ENCODE measurements at regions not wholly inside any gene's neighbourhood (a gene's known extent, or its start where the extent isn't known, plus 50 kb on each side); places are given as distances from the start of the nearest gene placed in this dataset.

DNA sequence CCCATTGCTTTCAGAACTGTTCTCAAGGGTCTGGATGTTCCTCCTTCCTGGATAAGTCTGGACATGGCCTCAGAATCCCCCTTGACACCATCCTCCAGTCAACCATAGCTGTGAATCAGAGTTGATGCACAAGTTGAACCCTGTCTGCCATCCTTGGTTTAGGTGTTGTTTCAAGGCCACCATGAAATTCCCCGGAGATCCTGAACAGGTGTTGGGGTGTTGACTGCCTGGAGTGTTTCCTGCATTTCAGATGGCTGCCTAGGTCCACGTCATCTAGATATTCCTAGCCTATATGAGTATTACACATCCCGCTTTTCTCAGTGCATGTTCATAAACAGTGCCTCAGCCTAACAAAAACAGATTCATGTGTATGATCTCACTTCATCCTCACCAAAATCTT is 86.7 kb upstream of the PWP1 start:
- H3K27me3 ChIP-seq (ENCODE audit: control insufficient read depth in 2 of 2, insufficient read depth in 2 of 2, low read length in 2 of 2) = peaks cover 0 to 12% of the 10 kb centered on the region in 2 experiments; a peak in 2 of 5 replicates
- FAIRE-seq = no peak
- H3K9me3 ChIP-seq (replicated peaks; ENCODE audit: control insufficient read depth, insufficient read depth, low read depth, low read length) = no peaks in the 10 kb centered on the region
- no peaks in the 10 kb centered on the region for H3K36me3 ChIP-seq (ENCODE audit: control insufficient read depth, insufficient read depth, low read length)
- in situ Hi-C loops (cut with MboI) = no loop called here
- H3K4me2 ChIP-seq (ENCODE audit: insufficient read depth, low read length) = no peak overlapping the region
- no peak overlapping the region for H3K4me3 ChIP-seq
- no peak overlapping the region for H3K27ac ChIP-seq (ENCODE audit: extremely low read depth, low read depth, low read length)
- no peaks in the 10 kb centered on the region for H3K4me1 ChIP-seq (replicated peaks in 1 of 2; ENCODE audit: control insufficient read depth in 2 of 2, insufficient read depth in 2 of 2, low read length in 2 of 2)
- no peak overlapping the region for H2AFZ ChIP-seq (ENCODE audit: low read depth, low read length)
- no TSS peak for BruUV-seq (replicated peaks)
- ATAC-seq = no peak
- H3K9me1 ChIP-seq (ENCODE audit: control insufficient read depth, insufficient read depth, low read length) = no peaks in the 10 kb centered on the region
- DNase-seq (ENCODE audit: extremely low read depth in 1 of 4, low spot score in 3 of 4) = no peak
- 0% methylated on average over 3 of the region's 3 CpGs for WGBS (ENCODE audit: insufficient coverage, low coverage, missing lambda C conversion rate)
- H4K20me1 ChIP-seq (replicated peaks; ENCODE audit: control insufficient read depth, insufficient read depth, low read length) = no peaks in the 10 kb centered on the region
- POLR2A ChIA-PET = no interaction called here
- H3K9ac ChIP-seq (ENCODE audit: insufficient read depth in 1 of 2, low read depth in 2 of 2, low read length in 2 of 2) = no peak overlapping the region
- intact Hi-C loops (cut with micrococcal nuclease) = no loop called here
- no peaks in the 10 kb centered on the region for H3K79me2 ChIP-seq (ENCODE audit: control insufficient read depth, insufficient read depth, low read length)
- CTCF ChIA-PET (ENCODE audit: low intra/inter-chr PET ratio) = no interaction called here
- no peak for TF ChIP-seq NBN (IDR thresholded peaks at IDR 0.05; ENCODE audit: low read depth)
- no peak for TF ChIP-seq MECOM (CRISPR knock-in tag; IDR thresholded peaks at IDR 0.05)
- TF ChIP-seq ZNF253 (CRISPR knock-in tag; conservative IDR thresholded peaks at IDR 0.05) = no peak
- TF ChIP-seq HOXB6 (CRISPR knock-in tag; IDR thresholded peaks at IDR 0.05; ENCODE audit: borderline replicate concordance) = no peak
- no peak for TF ChIP-seq KHSRP (IDR thresholded peaks at IDR 0.05)
- TF ChIP-seq, protein P1, sequence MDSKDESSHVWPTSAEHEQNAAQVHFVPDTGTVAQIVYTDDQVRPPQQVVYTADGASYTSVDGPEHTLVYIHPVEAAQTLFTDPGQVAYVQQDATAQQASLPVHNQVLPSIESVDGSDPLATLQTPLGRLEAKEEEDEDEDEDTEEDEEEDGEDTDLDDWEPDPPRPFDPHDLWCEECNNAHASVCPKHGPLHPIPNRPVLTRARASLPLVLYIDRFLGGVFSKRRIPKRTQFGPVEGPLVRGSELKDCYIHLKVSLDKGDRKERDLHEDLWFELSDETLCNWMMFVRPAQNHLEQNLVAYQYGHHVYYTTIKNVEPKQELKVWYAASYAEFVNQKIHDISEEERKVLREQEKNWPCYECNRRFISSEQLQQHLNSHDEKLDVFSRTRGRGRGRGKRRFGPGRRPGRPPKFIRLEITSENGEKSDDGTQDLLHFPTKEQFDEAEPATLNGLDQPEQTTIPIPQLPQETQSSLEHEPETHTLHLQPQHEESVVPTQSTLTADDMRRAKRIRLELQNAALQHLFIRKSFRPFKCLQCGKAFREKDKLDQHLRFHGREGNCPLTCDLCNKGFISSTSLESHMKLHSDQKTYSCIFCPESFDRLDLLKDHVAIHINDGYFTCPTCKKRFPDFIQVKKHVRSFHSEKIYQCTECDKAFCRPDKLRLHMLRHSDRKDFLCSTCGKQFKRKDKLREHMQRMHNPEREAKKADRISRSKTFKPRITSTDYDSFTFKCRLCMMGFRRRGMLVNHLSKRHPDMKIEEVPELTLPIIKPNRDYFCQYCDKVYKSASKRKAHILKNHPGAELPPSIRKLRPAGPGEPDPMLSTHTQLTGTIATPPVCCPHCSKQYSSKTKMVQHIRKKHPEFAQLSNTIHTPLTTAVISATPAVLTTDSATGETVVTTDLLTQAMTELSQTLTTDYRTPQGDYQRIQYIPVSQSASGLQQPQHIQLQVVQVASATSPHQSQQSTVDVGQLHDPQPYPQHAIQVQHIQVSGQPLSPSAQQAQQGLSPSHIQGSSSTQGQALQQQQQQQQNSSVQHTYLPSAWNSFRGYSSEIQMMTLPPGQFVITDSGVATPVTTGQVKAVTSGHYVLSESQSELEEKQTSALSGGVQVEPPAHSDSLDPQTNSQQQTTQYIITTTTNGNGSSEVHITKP (IDR thresholded peaks at IDR 0.05; ENCODE audit: partially characterized antibody) = no peak
- TF ChIP-seq SIN3B (IDR thresholded peaks at IDR 0.05; ENCODE audit: low read depth) = no peak
- no peak for TF ChIP-seq ZNF699 (CRISPR knock-in tag; IDR thresholded peaks at IDR 0.05; ENCODE audit: insufficient replicate concordance)
- TF ChIP-seq GATAD2B (IDR thresholded peaks at IDR 0.05; ENCODE audit: borderline replicate concordance) = no peak
- TF ChIP-seq ZNF79 (CRISPR knock-in tag; IDR thresholded peaks at IDR 0.05; ENCODE audit: low read depth) = no peak
- no peak for TF ChIP-seq RUNX1 (IDR thresholded peaks at IDR 0.05; ENCODE audit: low read depth)
- TF ChIP-seq, protein P2, sequence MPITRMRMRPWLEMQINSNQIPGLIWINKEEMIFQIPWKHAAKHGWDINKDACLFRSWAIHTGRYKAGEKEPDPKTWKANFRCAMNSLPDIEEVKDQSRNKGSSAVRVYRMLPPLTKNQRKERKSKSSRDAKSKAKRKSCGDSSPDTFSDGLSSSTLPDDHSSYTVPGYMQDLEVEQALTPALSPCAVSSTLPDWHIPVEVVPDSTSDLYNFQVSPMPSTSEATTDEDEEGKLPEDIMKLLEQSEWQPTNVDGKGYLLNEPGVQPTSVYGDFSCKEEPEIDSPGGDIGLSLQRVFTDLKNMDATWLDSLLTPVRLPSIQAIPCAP (CRISPR knock-in tag; IDR thresholded peaks at IDR 0.05; ENCODE audit: borderline replicate concordance) = no peak
- TF ChIP-seq MYBL2 (IDR thresholded peaks at IDR 0.05; ENCODE audit: low read depth) = no peak
- TF ChIP-seq MYBL2 (CRISPR knock-in tag; IDR thresholded peaks at IDR 0.05; ENCODE audit: borderline replicate concordance) = no peak
- no peak for TF ChIP-seq ZNF830 (CRISPR knock-in tag; IDR thresholded peaks at IDR 0.05)
- TF ChIP-seq ARNT (IDR thresholded peaks at IDR 0.05) = no peak
- TF ChIP-seq PHB (CRISPR knock-in tag; IDR thresholded peaks at IDR 0.05) = no peak
- TF ChIP-seq THRAP3 (IDR thresholded peaks at IDR 0.05; ENCODE audit: borderline replicate concordance) = no peak
- TF ChIP-seq, protein P3, sequence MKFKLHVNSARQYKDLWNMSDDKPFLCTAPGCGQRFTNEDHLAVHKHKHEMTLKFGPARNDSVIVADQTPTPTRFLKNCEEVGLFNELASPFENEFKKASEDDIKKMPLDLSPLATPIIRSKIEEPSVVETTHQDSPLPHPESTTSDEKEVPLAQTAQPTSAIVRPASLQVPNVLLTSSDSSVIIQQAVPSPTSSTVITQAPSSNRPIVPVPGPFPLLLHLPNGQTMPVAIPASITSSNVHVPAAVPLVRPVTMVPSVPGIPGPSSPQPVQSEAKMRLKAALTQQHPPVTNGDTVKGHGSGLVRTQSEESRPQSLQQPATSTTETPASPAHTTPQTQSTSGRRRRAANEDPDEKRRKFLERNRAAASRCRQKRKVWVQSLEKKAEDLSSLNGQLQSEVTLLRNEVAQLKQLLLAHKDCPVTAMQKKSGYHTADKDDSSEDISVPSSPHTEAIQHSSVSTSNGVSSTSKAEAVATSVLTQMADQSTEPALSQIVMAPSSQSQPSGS (CRISPR knock-in tag; IDR thresholded peaks at IDR 0.05) = no peak
